ENCODE measurements at regions not wholly inside any gene's neighbourhood (a gene's known extent, or its start where the extent isn't known, plus 50 kb on each side); places are given as distances from the start of the nearest gene placed in this dataset.
"Not testable (repeated sequence)": the region's sequence is repeated elsewhere in the genome, so short reads cannot be mapped to it uniquely, and the experiment has no call there.

- Histone ChIP-seq H3K4me1 (ENCODE audit: insufficient read depth, low read length, severe bottlenecking) (no peaks in the 10 kb centered on the region), H3K9me2 (ENCODE audit: low read depth, low read length) (no peaks in the 10 kb centered on the region), H3K9me3 (ENCODE audit: low read length) (no peaks in the 10 kb centered on the region), H3K79me2 (ENCODE audit: insufficient read depth, low read length) (no peaks in the 10 kb centered on the region), H3K4me3 (ENCODE audit: low read depth, low read length, poor library complexity, severe bottlenecking) (no peak overlapping the region), H4K20me1 (ENCODE audit: insufficient read depth, low read length) (no peaks in the 10 kb centered on the region), H3K4me2 (ENCODE audit: low read length) (no peak overlapping the region), H3K9ac (ENCODE audit: low read length) (no peak overlapping the region), H3K27me3 (ENCODE audit: insufficient read depth, low read length) (no peaks in the 10 kb centered on the region), H2AFZ (ENCODE audit: low read length) (no peak overlapping the region), H3K27ac (ENCODE audit: low read depth, low read length, poor library complexity, severe bottlenecking) (no peak overlapping the region), H3K36me3 (ENCODE audit: insufficient read depth, low read length) (no peaks in the 10 kb centered on the region), H3F3A (ENCODE audit: insufficient read depth, low read length) (no peaks in the 10 kb centered on the region)
- TF ChIP-seq, protein P1, sequence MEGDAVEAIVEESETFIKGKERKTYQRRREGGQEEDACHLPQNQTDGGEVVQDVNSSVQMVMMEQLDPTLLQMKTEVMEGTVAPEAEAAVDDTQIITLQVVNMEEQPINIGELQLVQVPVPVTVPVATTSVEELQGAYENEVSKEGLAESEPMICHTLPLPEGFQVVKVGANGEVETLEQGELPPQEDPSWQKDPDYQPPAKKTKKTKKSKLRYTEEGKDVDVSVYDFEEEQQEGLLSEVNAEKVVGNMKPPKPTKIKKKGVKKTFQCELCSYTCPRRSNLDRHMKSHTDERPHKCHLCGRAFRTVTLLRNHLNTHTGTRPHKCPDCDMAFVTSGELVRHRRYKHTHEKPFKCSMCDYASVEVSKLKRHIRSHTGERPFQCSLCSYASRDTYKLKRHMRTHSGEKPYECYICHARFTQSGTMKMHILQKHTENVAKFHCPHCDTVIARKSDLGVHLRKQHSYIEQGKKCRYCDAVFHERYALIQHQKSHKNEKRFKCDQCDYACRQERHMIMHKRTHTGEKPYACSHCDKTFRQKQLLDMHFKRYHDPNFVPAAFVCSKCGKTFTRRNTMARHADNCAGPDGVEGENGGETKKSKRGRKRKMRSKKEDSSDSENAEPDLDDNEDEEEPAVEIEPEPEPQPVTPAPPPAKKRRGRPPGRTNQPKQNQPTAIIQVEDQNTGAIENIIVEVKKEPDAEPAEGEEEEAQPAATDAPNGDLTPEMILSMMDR (IDR thresholded peaks at IDR 0.05; ENCODE audit: low read length) = no peak
- no peak for TF ChIP-seq EZH2 (IDR thresholded peaks at IDR 0.05; ENCODE audit: borderline replicate concordance, low read length)
These were observed 385.4 kb upstream of the GYPC start for GRCh38 chr2:126270587-126270986.

- Histone ChIP-seq H4K20me1 (ENCODE audit: insufficient read depth, low read length) (no peaks in the 10 kb centered on the region), H2AFZ (ENCODE audit: low read length) (no peak overlapping the region), H3K4me2 (ENCODE audit: low read length) (no peak overlapping the region), H3K79me2 (ENCODE audit: insufficient read depth, low read length) (no peaks in the 10 kb centered on the region), H3F3A (ENCODE audit: insufficient read depth, low read length) (no peaks in the 10 kb centered on the region), H3K4me3 (ENCODE audit: low read depth, low read length, poor library complexity, severe bottlenecking) (no peak overlapping the region), H3K9me3 (ENCODE audit: low read length) (no peaks in the 10 kb centered on the region), H3K36me3 (ENCODE audit: insufficient read depth, low read length) (no peaks in the 10 kb centered on the region), H3K4me1 (ENCODE audit: insufficient read depth, low read length, severe bottlenecking) (no peaks in the 10 kb centered on the region), H3K27me3 (ENCODE audit: insufficient read depth, low read length) (no peaks in the 10 kb centered on the region), H3K9me2 (ENCODE audit: low read depth, low read length) (no peaks in the 10 kb centered on the region), H3K9ac (ENCODE audit: low read length) (no peak overlapping the region), H3K27ac (ENCODE audit: low read depth, low read length, poor library complexity, severe bottlenecking) (no peak overlapping the region)
- no peak for TF ChIP-seq EZH2 (IDR thresholded peaks at IDR 0.05; ENCODE audit: borderline replicate concordance, low read length)
- TF ChIP-seq, protein P1 (IDR thresholded peaks at IDR 0.05; ENCODE audit: low read length) = no peak
These were observed 383.6 kb upstream of the GYPC start for GRCh38 chr2:126272401-126272800.

DNA sequence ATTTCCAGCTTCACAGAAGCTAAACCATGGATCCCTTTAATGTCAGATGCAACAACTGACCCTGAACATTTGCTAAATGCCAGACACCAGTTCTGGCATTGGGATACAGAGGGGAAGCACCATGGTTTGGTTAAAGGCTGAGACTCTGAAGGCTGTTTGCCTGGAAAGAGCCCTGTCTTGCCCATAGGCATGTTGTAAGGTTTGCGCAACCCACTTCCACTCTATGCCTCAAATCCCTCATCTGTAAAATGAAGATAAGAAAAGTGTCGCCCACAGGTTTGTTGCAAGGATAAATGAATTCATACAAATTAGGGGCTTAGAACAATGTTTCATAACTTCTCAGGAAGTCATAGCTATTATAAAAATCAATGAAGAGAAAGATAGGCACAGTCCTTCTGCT lies 380.9 kb upstream of the GYPC start:
- H3K27ac ChIP-seq (ENCODE audit: low read depth, low read length, poor library complexity, severe bottlenecking) = no peak overlapping the region
- no peak overlapping the region for H3K4me2 ChIP-seq (ENCODE audit: low read length)
- TF ChIP-seq, protein P1 (IDR thresholded peaks at IDR 0.05; ENCODE audit: low read length) = no peak
- TF ChIP-seq EZH2 (IDR thresholded peaks at IDR 0.05; ENCODE audit: borderline replicate concordance, low read length) = no peak
- H4K20me1 ChIP-seq (ENCODE audit: insufficient read depth, low read length) = no peaks in the 10 kb centered on the region
- no peaks in the 10 kb centered on the region for H3K4me1 ChIP-seq (ENCODE audit: insufficient read depth, low read length, severe bottlenecking)
- no peak overlapping the region for H3K4me3 ChIP-seq (ENCODE audit: low read depth, low read length, poor library complexity, severe bottlenecking)
- H3K9me2 ChIP-seq (ENCODE audit: low read depth, low read length) = no peaks in the 10 kb centered on the region
- no peaks in the 10 kb centered on the region for H3K27me3 ChIP-seq (ENCODE audit: insufficient read depth, low read length)
- no peak overlapping the region for H2AFZ ChIP-seq (ENCODE audit: low read length)
- H3F3A ChIP-seq (ENCODE audit: insufficient read depth, low read length) = no peaks in the 10 kb centered on the region
- H3K36me3 ChIP-seq (ENCODE audit: insufficient read depth, low read length) = no peaks in the 10 kb centered on the region
- H3K9ac ChIP-seq (ENCODE audit: low read length) = no peak overlapping the region
- no peaks in the 10 kb centered on the region for H3K9me3 ChIP-seq (ENCODE audit: low read length)
- no peaks in the 10 kb centered on the region for H3K79me2 ChIP-seq (ENCODE audit: insufficient read depth, low read length)

DNA sequence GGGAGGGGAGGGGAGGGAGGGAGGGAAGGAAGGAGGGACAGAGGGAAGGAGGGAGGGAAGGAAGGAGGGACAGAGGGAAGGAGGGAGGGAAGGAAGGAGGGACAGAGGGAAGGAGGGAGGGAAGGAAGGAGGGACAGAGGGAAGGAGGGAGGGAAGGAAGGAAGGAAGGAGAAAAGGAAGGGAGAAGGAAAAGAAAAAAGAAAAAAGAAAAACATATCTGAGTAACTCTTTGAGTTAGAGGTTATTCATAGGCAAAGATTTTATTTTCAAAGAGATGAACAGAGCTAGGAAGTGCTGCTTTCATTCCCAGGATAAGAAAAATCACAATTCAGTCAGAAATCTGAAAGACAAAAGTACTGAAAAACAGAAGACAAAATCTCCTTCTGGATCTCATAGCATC lies 379.7 kb upstream of the GYPC start:
- not testable (repeated sequence) for H3K4me3 ChIP-seq (ENCODE audit: low read depth, low read length, poor library complexity, severe bottlenecking); H3K4me2 ChIP-seq (ENCODE audit: low read length)

More for the DNA sequence above, 379.7 kb upstream of the GYPC start:
- H3K36me3 ChIP-seq (ENCODE audit: insufficient read depth, low read length); H4K20me1 ChIP-seq (ENCODE audit: insufficient read depth, low read length); H3K9me2 ChIP-seq (ENCODE audit: low read depth, low read length); H3K9me3 ChIP-seq (ENCODE audit: low read length); H3K27me3 ChIP-seq (ENCODE audit: insufficient read depth, low read length); H3K9ac ChIP-seq (ENCODE audit: low read length); H2AFZ ChIP-seq (ENCODE audit: low read length); H3K79me2 ChIP-seq (ENCODE audit: insufficient read depth, low read length); H3F3A ChIP-seq (ENCODE audit: insufficient read depth, low read length); H3K27ac ChIP-seq (ENCODE audit: low read depth, low read length, poor library complexity, severe bottlenecking); H3K4me1 ChIP-seq (ENCODE audit: insufficient read depth, low read length, severe bottlenecking): not testable (repeated sequence)
